GM18499 (cell line): ENCODE measurements at regions not wholly inside any gene's neighbourhood (a gene's known extent, or its start where the extent isn't known, plus 50 kb on each side); places are given as distances from the start of the nearest gene placed in this dataset.

Experiments
- ATAC-seq: cut with Tn5 transposase; IDR thresholded peaks from one replicate; pipeline ENCODE4 v1.9.1; 2021; ENCODE audit warnings: moderate number of reproducible peaks; ENCODE audit not compliant: insufficient read depth, unreplicated experiment

DNA sequence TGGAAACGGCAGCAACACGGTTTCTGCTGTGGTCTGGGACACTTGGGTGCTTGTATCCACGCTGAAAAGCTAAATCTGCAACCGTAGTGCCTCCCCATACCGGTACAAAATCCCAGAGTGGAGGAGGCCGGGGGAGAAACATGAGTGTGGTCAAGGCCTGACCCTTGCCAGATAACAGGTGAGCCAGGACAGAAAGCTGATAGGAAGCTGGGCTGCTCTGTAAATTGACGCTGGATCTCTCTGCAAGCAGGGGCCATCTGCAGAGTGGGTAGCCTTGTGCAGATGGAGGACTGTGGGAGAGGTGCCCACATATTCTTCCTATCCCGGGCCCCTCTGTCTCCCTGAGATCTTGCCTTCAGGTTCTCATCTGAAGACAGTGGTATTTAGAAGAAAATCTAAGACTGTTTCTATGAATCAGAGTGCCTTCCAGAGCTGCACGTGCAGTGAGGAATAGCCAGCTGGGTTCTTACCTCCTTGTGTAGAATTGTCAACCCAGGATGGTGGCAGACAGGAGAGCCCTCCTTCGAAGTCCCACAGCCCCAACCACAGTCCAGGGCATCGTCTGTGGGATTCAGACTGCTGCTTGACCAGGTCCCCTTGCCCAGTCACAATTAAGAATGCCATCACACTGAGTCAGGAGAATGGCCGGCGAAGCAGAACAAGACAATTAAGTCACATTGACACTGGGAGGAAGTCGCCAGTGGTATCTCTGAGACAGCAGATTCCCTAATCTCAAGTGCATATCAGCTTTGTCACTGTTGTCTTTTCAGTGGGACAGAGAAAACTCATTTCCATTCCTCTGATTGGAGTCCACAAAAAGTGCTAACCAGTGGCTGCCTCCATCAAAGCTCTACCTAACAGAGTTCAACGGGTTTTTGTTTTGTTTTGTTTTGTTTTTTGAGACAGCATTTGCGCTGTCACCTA, 100.0 kb upstream of the RIPOR2 start:
- no peak for ATAC-seq

- no peak for ATAC-seq
Observed at GRCh38 chr6:25036461-25036860, 100.7 kb upstream of the RIPOR2 start.

DNA sequence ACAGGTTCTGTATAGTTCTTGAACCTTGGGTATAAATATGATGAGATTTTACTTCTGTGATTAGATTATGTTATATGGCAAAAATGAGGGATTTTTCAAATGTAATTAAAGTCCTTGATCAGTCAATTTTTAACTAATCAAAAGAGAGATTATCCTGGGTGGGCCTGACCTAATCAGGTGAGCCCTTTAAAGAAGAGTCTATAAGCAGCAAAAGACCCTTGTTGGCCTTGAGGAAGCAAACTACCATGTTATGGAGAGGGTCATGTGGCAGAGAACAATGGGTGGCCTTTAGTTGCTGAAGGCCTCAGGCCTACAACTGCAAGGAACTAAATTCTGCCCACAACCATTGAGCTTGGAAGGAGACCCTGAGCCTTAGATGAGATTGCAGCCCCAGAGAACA, 102.5 kb upstream of the RIPOR2 start:
- no peak for ATAC-seq

GRCh38 chr6:25038999-25039398, 103.2 kb upstream of the RIPOR2 start:
- ATAC-seq, result no peak

DNA sequence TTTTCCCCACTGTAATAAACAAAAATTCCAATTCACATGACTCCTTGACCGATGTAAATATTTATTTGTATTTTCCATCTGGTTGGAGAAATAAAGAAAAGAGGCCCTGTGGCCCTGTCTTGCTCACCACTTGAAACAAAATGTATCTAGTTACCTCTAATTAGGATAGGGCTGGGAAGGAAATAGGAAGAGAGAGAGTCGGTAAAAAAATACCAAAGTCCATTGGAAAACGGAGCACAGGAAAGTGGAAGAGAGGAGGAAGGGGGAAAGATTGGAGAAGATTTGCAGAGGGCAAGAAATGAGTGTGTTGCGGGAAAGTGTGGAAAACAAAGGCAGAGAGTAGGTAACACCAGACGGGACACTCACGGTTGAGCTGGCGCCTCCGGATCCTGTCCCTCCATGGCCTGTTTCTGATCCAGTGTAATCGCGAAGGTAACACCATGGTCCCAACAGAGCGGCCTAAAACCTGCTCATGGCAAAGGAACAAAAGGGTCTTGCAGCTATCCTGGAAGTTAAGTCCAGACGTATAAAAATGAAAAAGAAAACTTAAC, 105.8 kb upstream of the RIPOR2 start:
- no peak for ATAC-seq

- ATAC-seq, result no peak
Observed at GRCh38 chr6:25042036-25042521, 106.3 kb upstream of the RIPOR2 start.

DNA sequence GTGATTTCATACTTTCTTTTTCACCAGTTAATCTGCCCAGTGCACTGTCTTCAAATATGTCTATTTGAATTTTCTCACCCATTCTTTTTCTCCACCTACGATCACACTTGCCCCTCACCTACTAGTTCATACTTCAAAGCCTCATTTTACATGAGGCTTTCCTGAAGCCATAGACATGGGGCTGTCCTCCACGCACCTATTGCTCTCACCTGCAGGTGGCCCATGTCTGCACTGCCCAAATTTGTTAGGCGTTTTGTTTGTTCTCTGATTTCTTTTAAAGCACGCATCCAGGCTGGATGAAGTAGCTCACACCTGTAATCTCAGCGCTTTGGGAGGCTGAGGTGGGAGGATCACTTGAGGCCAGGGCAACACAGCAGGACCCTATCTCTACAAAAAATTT, 106.8 kb upstream of the RIPOR2 start:
- ATAC-seq, result no peak

DNA sequence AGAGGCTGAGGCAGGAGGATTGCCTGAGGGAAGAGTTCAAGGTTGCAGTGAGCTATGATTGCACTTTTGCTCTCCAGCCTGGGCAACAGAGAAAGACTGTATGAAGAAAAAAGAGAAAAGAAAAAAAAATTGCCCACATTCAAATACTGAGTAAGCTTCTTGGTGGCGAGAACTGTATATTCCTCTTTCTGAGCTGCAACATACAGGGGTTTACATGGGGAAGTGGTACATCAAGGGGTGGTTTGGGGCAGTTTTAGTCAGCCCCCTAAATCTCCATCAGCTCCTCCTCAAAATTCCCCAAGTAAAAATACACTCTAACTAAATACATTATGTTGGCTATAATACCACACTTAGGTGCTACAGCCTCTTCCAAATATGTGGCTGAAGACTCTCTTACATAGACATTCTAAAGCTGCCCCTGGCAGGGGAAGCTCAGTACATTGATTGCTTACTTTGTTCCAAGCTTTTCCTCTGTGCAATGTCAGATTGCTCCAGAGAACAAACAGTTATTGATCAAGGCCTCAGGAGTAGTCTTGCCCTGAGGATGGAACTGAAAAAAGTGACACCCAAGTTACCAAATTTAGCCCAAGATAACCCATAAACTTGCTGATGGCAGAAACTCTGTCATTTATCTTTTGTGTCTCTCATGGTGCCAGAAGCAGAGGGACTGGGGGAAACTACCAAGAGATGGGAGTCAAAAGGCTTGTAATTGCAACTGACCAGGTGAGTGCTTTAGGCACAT, 107.4 kb upstream of the RIPOR2 start:
- ATAC-seq, result no peak

DNA sequence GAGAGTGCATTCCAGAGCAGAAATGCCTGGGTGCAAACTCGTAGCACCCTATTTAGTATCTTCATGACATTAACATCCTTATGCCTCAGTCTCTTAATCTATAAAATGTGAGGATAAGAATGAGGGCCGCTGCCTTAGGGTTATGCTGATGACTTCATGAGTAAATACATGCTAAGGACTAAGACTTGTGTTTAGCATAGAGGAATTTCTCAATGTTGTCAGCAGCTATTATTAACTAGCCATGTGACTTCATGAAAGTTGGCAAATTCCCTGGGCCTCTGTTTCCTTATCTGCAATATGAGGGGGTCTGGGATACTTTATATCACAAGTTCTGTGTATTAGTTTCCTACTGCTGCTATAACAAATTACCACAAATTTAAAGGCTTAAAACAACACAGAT, 108.1 kb upstream of the RIPOR2 start:
- ATAC-seq, result no peak

DNA sequence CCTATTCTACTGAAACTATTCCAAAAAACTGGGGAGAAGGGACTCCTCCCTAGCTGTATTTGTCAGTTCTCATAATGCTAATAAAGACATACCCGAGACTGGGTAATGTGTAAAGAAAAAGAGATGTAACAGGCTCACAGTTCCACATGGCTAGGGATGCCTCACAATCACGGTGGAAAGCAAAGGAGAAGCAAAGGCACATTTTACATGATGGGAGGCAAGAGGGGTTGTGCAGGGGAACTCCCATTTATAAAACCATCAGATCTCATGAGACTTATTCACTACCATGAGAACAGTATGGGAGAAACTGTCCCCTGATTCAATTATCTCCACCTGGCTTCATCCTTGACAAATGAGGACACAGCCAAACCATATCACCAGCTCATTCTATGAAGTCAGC, 111.2 kb upstream of the RIPOR2 start:
- ATAC-seq, result no peak

DNA sequence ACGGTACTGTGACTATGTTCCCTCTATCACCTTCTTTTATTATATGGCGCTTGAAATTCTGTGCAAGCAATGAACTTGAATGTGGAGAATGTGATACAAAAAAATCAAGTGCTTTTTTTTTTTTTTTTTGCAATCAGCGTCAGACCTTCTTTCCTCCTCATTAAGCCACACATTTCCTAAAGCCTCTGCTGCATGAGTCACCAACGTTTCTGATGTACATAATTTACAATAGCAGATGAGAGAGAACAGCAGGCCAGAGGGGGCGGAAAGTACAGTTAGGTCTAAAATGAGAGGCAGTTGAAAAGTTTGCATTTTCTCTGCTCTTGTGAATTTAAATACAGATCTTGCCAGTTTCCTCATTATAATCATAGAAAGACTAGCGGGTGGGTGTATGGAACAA, 114.6 kb upstream of the RIPOR2 start:
- no peak for ATAC-seq

GRCh38 chr6:25051083-25051482, 115.3 kb upstream of the RIPOR2 start:
- no peak for ATAC-seq

DNA sequence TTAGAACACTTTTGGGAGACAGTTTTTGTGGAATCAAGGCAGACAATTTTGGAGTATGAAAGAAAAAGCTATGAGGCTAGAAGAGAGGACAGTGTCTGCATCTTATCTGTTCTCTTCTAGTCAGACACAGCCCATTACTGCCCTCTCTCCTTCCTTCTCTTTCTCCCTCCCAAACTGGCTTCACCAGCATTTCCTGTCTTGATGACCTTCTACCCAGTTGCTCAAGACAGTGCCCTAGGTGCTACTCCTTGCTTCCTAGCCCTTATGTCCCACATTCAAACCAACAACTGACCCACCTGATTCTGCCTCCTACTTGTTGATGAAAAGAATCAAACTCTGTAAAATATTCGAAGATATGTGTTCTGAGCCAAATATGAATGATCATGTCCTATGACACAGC, 116.4 kb upstream of the RIPOR2 start:
- no peak for ATAC-seq

GRCh38 chr6:25053875-25054371, 118.2 kb upstream of the RIPOR2 start:
- peak; percentile 62 for ATAC-seq

- ATAC-seq, result no peak
Observed at GRCh38 chr6:25054469-25054868, 118.7 kb upstream of the RIPOR2 start.

GRCh38 chr6:25056130-25056529, 120.4 kb upstream of the RIPOR2 start:
- ATAC-seq, result peak; percentile 45

GRCh38 chr6:25057111-25057905, 121.5 kb upstream of the RIPOR2 start:
- ATAC-seq, result no peak

GRCh38 chr6:25058441-25058840, 122.7 kb upstream of the RIPOR2 start:
- ATAC-seq, result no peak

DNA sequence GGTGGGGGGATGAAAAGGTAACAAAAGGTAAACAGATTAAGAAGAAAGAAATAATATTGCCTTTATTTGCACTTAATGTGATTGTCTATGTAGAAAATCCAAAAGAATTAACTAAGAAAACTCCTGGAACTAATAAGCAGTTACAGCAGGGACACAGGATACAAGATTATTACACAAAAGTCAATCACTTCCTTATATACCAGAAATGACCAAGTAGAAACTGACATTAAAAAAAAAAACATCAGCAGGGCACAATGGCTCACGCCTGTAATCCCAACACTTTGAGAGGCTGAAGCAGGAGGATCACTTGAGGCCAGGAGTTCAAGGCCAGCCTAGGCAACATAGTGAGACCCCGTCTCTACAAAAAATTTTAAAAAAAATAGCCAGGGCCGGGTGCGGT, 123.2 kb upstream of the RIPOR2 start:
- ATAC-seq, result no peak

- ATAC-seq, result no peak
Observed at GRCh38 chr6:25060522-25060921, 124.8 kb upstream of the RIPOR2 start.
